CD4-positive, alpha-beta T cell treated with Interleukin-4 for 4 hours (primary cell): ENCODE measurements at regions not wholly inside any gene's neighbourhood (a gene's known extent, or its start where the extent isn't known, plus 50 kb on each side); places are given as distances from the start of the nearest gene placed in this dataset.

Source experiments
- DNase-seq: peaks from one replicate; pipeline ENCODE4 v3.0.0-alpha.2; 2020

- no peak for DNase-seq
These were observed 257.3 kb upstream of the NEIL3 start for GRCh38 chr4:177052211-177052934.

- no peak for DNase-seq
These were observed 252.5 kb upstream of the NEIL3 start for GRCh38 chr4:177057186-177057585.

GRCh38 chr4:177064116-177064515, 245.6 kb upstream of the NEIL3 start:
- no peak for DNase-seq

- no peak for DNase-seq
These were observed 244.8 kb upstream of the NEIL3 start for GRCh38 chr4:177064729-177065394.

GRCh38 chr4:177066746-177067145, 242.9 kb upstream of the NEIL3 start:
- DNase-seq: no peak

GRCh38 chr4:177070533-177071058, 239.1 kb upstream of the NEIL3 start:
- no peak for DNase-seq

GRCh38 chr4:177077095-177077971, 232.3 kb upstream of the NEIL3 start:
- no peak for DNase-seq

- no peak for DNase-seq
These were observed 230.3 kb upstream of the NEIL3 start for GRCh38 chr4:177079327-177079726.

GRCh38 chr4:177080388-177080787, 229.3 kb upstream of the NEIL3 start:
- DNase-seq: no peak

GRCh38 chr4:177087060-177087459, 222.6 kb upstream of the NEIL3 start:
- DNase-seq: no peak

- DNase-seq: no peak
These were observed 222.2 kb upstream of the NEIL3 start for GRCh38 chr4:177087499-177087898.

GRCh38 chr4:177091515-177091914, 218.2 kb upstream of the NEIL3 start:
- no peak for DNase-seq

- no peak for DNase-seq
These were observed 216.9 kb upstream of the NEIL3 start for GRCh38 chr4:177092807-177093206.

GRCh38 chr4:177093964-177094363, 215.7 kb upstream of the NEIL3 start:
- no peak for DNase-seq

- no peak for DNase-seq
These were observed 212.4 kb upstream of the NEIL3 start for GRCh38 chr4:177097291-177097690.

GRCh38 chr4:177099211-177099610, 210.5 kb upstream of the NEIL3 start:
- DNase-seq: no peak

- DNase-seq: no peak
These were observed 209.4 kb upstream of the NEIL3 start for GRCh38 chr4:177100307-177100706.

GRCh38 chr4:177103619-177104018, 206.1 kb upstream of the NEIL3 start:
- DNase-seq: no peak

- DNase-seq: no peak
These were observed 204.1 kb upstream of the NEIL3 start for GRCh38 chr4:177105536-177105935.

GRCh38 chr4:177107288-177107921, 202.3 kb upstream of the NEIL3 start:
- DNase-seq: no peak

- no peak for DNase-seq
These were observed 201.0 kb upstream of the NEIL3 start for GRCh38 chr4:177108708-177109107.

- DNase-seq: no peak
These were observed 199.9 kb upstream of the NEIL3 start for GRCh38 chr4:177109769-177110168.

GRCh38 chr4:177116161-177116560, 193.5 kb upstream of the NEIL3 start:
- no peak for DNase-seq
